Midbrain (tissue), 1 donor: ENCODE measurements at regions not wholly inside any gene's neighbourhood (a gene's known extent, or its start where the extent isn't known, plus 50 kb on each side); places are given as distances from the start of the nearest gene placed in this dataset.
"Not testable (repeated sequence)": the region's sequence is repeated elsewhere in the genome, so short reads cannot be mapped to it uniquely, and the experiment has no call there.

Experiments
- DNase-seq: peaks from one replicate; lab custom pipeline; 2025; lab: John Stamatoyannopoulos, UW

DNA sequence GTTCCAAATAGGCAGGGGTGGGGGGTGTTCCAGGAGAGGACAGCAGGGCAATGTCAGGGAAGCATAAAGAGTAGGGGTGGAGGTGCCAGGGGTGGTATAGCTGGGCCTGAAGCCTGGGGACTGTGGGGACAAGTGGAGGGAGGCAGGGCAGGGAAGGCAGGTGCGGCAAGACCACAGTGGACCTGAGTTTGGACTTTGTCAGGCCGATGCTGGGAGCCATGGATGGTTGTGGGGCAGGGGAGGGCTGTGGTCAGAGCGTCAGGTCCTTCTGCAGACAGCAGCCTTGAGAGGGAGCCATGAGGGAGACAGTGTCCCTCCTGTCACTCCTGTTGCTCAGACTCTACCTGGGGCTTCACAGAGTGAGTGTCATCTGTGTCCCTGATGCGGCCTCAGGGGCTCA lies 320.3 kb downstream of the PTPRU start:
- no peak for DNase-seq

DNA sequence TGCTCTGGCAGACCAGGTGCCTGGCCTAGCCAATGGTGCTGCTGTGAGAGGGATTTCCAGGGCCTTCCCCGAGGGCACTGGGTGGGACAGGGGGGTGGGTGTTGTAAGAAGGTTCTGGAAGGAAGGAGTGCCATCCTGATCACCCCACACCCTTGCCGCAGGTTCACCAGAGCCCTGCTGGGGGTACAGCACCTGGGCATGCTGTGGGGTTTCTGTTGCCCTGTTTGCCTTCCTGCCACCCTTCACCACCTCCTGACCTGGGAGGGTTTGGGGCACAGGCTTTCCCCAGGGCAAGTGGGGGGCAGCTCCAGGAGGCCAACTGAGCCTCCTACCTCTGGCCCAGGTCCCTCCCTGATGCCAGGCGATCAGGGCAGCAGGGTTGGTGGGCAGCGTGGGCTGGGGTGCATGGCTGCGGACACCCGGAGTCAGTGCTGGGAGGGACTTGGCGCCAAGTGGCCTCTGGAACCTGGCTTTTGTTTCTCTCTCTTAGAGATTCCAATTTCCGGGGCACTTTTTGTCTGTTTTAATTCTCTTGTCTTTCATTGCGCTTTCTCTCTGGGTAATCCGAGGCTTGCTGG lies 318.8 kb downstream of the PTPRU start:
- DNase-seq, result no peak

DNA sequence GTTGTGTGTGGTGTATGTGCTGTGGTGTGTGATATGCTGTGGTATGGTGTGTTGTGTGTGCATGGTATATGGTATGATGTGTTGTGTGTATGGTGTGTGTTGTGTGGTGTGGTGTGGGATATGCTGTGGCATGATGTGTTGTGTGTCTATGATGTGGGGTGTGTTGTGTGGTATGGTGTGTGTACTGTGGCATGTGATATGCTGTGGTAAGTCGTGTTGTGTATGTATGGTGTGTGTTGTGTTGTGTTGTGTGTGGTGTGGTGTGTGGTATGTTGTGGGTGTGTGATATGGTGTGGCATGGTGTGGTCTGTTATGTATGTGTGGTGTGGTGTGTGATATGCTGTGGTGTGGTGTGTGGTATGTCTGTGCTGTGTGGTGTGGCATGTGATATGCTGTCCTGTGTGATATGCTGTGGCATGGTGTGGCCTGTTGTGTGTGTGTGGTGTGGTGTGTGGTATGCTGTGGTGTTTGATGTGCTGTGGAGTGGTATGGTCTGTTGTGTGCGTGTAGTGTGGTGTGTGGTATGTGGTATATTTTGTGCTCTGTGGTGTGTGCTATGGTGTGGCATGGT lies 318.0 kb downstream of the PTPRU start:
- no peak for DNase-seq

DNA sequence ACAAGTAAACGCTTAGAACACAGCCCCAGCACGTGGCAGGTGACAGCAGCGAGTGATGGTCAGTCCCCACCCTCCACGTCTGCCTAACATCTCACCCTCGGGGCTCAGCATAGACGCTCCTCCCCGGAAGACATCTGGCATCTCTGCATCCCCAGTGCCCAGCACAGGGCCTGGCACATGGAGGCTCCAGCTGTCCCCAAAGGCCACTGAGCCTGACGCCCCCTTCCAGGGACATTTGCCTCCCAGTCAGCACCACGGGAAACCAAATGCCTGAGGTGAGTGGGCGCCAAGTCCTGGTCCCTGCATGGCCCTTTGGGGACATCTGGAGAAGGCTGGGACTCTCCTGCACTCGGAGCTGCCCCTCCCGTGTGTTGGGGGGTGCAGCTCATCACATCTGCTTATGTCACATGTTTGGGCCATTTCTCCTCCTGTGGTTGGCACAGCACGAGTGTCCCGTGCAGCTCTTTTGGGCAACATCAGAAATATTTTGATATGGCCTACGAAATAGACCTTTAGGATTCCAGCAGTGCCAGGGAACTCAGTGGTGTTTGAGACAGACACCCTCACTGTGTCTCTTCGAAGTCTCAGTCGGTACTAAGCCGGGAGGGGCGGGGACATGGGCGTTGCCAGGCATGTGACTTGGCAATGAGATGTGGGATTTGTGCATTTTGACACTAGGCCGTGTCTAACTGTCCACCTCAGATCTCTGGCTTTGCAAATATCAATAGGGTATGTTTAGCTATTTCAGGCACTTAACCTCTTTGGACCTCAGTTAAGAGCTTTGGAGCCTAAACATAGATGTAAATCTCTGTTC lies 315.0 kb downstream of the PTPRU start:
- no peak for DNase-seq

DNA sequence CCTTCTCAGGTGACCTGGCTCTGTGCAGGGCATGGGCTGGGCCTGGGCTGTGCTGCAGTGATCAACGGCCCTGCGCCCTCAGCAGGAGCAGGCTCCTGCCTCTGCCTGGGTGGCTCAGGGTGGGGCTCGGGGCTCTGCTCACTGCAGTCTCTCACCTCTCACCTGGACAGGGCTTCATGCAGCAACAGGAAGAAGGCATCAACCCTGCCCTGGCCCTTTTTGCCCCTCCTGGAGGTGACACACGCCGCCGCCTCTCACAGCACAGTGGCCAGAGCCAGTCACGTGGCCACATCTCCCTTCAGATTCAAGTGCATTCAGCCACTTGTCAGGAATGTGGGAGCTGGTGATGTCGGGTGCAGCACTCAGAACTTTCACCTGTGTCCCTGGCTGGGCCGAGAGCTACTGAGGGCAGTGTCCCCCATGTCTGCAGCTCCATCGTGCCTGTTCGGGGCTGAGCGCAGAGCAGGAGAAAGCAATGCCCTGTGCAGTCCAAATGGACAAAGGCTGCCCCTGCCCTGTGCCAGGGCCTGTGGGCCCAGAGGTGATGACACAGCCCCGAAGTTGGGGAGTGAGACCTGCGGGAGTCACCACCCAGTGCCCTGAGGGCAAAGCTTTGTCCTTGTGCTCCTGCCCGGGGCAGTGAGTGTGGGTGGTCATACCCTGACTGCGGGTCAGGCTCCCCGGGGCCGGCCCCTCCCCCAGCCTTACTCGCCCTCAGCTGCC lies 314.0 kb downstream of the PTPRU start:
- DNase-seq, result no peak

DNA sequence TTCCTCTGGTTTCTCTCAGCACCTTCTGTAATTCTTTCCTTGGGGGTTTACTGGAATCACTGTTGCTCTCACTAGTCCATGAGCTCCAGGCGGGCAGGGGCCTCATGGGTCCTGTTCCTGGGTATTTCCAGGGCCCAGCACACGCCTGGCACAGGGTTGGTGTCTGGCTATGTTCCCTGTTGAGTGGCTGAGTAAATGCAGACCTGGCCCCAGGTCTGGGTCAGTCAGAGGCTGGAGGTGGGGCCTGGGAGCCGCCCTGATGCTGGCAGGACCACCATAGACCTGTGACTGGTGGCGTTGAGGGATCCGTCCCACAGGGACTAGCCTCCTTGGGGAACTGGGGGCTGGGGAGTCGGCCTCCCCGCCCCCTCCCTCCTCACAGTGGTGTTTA lies 313.4 kb downstream of the PTPRU start:
- not testable (repeated sequence) for DNase-seq

DNA sequence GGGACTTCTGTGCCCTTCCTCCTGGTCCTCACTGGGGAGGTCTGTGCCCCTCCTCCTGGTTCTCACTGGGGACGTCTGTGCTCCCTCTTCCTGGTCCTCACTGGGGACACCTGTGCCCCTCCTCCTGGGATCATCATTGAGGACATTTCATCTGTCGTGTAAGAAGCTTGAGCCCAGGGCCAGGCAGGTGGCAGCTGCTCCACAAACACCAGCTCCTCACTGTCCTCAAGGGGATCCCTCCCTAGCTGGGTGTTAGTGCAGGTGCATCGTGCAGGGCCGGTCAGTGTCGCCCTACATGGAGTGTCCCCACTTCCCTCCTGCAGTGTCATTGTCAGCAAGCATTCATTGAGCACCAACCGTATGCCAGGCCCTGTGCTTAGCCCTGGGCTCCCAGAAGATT lies 312.7 kb downstream of the PTPRU start:
- no peak for DNase-seq

DNA sequence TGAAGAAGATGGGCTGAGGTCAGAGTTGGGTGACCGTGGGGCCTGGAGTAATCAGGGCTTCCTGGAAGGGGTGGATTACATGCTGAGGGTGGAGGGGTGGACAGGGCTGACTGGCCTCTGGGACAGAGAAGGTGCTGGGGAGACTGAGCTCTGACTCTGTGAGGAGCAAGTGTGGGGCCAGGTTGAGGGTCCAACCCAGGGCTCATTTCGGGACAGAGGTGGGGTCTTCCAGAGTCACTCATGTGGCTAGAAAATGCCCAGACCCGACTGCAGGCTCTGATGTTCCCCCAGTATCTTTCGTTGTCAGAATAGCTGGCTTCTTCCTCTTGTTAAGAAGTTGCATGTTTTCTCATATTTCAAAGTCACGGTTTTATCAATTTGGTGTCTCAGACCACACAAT lies 311.8 kb downstream of the PTPRU start:
- no peak for DNase-seq

DNA sequence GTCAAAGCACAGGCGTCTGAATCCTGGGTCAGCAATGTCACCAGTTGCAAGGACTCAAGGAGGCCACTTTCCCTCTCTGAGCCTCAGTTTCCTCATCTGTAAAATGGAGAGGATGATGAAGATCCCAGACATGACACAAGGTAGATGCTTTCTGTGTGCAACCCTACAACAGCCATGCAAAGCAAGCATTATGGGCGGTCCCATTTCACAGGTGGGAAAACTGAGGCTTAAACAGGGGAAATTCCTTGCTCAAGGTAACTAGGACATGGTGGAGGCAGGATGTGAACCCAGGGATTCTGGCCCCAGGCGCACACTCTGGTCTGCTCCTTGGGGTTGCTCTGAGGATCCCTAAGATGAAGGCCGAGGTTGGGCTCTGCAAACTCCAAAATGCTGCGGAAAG lies 311.0 kb downstream of the PTPRU start:
- DNase-seq, result no peak

DNA sequence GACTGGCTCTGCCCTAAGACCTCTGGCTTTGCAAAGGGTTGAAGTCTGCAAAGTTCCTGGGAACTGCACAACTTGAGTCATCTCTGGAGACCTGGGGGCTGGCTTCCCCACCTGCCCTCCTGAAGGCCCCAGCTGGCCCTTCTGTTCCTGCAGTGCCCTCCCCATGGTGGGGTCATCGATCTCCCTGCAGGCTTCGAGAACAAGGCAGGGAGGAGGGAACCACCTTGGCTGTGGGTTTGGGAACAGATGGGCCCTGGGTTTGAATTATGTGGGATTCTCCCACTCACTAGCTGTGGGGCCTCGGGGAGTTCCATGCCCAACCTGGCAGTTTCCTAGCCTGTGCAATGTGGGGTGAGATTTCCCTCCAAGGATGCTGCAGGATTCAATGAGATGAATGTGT lies 310.2 kb downstream of the PTPRU start:
- no peak for DNase-seq

DNA sequence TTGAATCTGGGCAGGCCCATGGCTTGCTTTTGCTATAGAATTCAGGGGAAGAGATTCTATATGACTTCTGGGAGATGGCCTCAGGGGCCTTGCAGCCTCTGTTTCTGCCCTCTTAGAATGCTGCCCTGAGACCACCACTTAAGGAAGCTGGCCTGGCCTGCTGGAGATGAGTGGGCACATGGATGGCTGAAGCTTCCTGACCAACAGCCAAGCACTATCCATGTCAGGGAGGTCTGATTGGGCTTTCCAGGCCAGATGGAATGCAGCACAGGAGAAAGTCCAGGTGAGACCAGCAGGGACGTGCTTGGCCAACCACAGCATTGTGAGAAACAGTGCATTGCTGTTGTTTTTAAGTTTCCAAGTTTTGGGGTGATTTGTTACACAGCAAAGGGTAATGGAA lies 308.1 kb downstream of the PTPRU start:
- no peak for DNase-seq

DNA sequence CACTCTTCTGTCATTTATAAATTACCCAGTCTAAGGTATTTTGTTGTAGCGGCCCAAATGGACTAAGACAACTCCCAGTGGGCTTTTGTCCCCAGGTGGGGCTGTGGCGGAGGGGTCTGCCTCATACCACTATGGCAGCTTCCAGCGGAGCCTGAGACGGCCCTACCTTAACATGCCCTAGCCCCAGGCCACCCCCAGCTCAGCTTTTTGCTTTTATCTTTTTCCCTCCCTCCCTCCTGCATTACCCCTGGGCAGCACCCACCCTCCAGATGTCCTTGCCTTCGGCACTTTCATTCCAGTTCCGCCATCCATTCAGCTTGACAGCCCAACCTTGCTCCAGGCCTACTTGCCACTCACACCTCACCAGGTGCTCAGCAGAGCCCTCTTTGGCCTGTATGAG lies 307.3 kb downstream of the PTPRU start:
- no peak for DNase-seq

DNA sequence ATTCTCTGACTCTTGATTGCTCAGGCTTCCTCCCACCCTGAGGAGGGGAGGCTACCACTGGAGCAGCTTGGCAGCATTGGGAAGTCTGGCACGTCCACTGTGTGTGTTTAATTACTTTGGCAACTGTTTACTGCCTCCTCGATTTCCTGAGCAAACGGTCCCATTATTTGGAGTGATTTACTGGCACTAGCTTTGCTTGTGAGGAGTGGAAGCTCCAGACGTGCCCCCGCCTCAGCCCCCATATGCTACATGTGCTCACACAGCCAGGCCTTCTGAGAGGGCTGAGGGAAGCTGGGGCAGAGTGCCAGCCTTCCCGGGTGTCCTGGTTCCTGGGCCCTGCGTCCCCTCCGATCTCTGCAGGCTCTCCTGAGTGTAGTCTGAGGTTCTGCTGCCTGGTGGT lies 306.2 kb downstream of the PTPRU start:
- no peak for DNase-seq

DNA sequence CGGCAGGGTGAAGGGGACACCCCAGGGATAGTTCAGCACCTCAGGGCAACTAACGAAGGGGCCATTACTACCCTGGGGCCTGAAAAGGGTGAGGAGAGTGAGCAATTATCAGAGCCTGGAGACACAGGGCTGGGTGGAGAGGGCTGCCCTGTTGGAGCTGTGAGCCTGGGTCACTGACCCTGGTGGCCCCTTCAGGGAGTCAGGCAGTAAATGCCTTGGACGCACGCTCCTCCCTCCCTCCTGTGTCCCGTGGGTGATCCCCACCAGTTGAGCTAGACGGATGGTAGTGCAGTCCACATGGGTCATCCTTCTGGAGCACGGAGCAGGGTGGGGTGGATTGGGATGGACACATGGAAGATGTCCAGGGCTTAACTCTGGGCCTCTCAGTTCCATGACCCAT lies 305.3 kb downstream of the PTPRU start:
- DNase-seq, result no peak

DNA sequence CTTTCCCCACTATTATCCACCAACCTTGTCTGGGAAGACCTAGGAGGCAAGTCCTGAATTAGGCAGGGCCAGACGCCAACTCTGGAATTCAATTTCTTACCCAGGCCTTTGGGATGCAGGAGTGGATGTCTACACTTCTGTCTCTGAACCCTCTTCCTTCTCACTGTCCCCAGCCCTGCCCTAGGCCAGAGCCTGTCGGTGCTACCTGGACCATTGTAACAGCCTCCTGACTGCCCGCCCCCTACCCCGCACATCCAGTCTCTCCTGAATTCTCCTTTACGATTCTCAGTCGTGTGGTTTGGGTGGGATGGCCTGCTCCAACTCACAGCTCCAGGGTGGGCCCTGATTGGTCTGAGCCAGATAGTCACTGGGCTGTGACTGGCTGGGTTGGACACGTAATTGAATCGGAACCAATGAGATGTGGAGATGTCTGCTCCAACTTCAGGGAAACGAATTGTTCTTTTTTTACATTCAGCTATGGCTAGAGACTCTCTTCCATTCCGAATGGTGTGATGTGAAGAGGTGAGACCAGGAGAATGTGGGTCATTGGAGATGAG lies 304.6 kb downstream of the PTPRU start:
- DNase-seq, result no peak

DNA sequence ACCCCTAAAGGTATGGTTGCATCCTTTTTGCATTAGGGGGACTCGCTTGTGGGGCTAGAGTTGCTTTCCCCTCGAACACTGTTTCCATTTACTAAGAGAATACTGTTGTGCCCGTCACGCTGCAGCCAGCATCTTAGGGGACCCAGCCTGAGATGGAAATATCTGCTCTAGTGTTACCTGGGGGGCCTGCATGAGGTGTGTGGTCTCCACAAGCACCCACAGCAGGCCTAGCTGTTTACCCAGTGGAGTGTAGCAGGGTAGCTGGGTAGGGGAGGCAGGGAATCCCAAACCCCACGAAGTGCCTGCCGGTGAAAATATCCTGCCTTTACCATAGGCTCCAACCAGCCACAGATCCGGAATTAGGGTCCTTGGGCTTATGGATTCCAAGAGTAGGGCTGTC lies 303.6 kb downstream of the PTPRU start:
- no peak for DNase-seq

DNA sequence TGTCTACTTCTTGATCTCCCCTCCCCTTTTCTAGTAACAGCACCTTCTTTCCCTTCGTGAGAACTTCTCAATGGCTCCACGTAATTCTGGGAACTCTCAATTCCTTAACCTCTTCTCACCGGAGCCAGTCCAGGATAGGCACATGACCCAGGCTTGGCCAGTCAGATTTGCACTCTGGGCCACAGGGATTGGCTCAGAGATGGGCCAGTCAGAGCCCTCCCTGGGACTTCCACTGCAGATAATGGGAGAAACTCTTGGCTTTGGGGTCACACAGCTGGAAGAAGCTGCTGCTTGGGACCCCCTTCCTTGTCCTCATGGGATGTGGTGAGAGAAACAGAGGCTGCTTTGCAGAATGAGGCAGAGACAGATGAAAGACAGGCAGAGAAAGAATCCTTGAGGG lies 302.3 kb downstream of the PTPRU start:
- no peak for DNase-seq

DNA sequence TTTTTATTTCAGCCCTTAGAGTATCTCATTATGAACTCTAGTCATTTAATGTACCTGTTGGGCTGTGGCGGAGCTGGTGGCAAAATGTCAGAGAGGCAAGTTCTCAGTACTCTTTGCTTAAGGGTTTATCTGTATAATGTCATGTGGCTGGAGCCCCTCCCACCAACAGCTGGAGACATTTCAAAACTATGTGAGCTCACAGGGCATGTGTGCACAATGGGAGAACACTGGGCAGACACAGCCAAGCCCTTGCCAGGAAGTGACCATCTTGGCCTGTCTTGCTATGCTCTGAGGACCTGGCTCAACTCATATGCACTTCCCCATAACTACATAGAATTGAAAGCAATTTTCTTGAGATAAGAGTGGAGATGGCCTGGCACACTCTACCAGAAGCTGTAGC lies 296.4 kb downstream of the PTPRU start:
- no peak for DNase-seq

DNA sequence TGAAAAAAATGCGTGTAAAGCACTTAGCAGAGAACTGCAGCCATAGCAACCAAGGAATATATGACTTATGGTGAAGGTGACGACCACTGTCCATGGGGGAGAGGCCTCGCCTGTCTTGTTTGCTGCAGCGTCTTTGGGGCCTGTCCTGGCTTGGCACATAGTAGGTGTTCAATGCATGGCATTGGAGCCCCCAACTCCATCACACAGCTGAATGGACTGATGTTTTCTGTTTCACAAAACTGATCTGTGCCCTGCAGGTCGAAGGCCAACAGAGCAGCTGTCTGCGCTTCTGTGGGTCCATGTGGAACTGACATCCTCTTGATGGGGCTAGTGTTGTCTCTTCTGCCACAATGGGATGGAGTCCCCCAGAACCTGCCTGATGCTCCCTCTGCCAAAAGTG lies 296.0 kb downstream of the PTPRU start:
- DNase-seq, result no peak

DNA sequence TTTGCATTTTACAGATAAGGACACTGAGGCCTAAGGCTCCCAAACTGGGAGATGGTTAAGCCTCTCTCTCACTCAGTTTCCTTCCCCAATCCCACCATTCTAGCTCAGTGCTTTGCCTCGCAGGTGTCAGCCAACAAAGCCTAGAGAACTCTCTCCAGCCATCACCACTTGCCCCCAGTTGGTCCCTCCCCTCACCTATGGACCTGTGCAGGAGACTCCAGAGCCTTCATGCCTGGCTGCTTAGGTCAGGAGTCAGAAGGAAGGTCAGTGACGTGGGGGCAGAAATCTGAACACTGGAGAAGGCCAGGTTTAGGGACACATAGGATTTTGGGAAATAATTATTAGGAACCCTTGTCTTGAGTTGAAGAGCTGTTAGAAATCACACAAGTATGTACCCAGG lies 295.3 kb downstream of the PTPRU start:
- DNase-seq, result no peak

DNA sequence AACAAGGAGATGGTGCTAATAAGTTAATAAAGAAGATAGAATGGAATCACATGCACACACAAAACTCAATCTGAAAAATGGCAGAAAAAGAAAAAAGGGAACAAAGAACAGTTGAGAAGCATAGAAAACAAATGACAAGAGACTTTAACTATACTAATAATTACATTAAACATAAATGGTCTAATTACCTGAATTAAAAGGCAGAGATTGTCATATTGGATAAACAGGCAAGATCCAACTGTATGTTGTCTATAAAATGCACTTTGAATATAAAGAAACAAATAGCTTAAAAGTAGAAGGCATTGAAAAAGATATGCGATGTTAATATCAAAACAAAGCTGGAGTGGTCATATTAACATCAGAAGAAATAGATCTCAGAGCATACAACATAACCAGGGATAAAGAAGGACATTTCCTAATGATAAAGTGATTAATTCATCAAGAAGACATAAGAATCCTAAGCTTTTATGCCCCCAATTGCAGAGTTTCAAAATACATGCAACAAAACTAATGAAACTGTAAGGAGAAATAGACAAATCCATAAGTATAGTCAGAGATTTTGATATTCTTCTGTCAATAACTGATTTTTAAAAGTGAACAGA lies 293.5 kb downstream of the PTPRU start:
- DNase-seq, result no peak

DNA sequence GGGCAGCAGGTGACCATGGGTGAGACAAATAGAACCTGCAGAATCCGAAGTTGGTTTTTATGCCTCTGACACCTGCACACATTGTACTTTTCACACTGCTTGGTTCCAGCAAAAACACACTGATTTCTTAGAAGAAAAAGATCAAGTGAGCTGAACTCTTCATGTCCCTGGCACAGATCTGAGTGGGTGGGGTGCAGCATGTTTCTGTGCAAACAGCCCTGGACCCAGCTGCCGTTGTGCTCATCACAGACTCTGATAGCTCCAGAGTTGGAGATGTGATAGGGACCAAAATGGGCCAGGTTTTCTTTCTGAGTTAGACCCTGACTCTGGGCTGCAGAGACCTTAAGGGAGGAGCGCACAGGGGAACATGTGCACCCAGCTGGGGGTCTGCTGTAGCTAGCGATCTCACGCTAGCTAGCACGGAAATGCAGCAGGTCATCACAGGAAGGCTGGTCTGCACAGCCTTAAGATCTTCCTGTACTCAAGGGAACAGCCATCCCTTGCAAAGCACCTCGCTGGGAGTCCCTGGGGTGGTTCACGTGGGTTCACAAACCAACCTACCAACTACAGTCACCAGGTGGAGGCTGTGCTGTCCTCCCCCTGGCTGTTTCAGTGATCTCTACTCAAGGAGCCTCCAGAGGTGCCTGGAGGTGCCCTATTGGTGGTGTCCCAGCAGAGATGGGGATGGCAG lies 291.1 kb downstream of the PTPRU start:
- no peak for DNase-seq
